ENCODE measurements at regions not wholly inside any gene's neighbourhood (a gene's known extent, or its start where the extent isn't known, plus 50 kb on each side); places are given as distances from the start of the nearest gene placed in this dataset.

- TF ChIP-seq REST (IDR thresholded peaks at IDR 0.05; ENCODE audit: insufficient replicate concordance, low read depth) (no peak), CTCF (IDR thresholded peaks at IDR 0.05; ENCODE audit: insufficient read depth, low read length) (no peak), SPI1 (IDR thresholded peaks at IDR 0.05; ENCODE audit: borderline replicate concordance, low read depth) (no peak), GABPA (IDR thresholded peaks at IDR 0.05; ENCODE audit: low read depth) (no peak), POLR2AphosphoS5 (IDR thresholded peaks at IDR 0.05; ENCODE audit: low read depth) (no peak)
- no peak overlapping the region for H3K4me3 ChIP-seq (replicated peaks; ENCODE audit: insufficient read depth, low read length)
- H3K27ac ChIP-seq (replicated peaks), result no peak overlapping the region
- H3K27me3 ChIP-seq (ENCODE audit: insufficient read depth, poor library complexity, severe bottlenecking), result no peaks in the 10 kb centered on the region
- DNase-seq (ENCODE audit: low read depth in 1 of 2, low spot score in 1 of 2), result no peak
Measured at GRCh38 chr22:22129387-22129786, 115.2 kb upstream of the VPREB1 start.

GRCh38 chr22:22128440-22128839, 116.1 kb upstream of the VPREB1 start:
- H3K4me3 ChIP-seq (replicated peaks; ENCODE audit: insufficient read depth, low read length), result no peak overlapping the region
- no peak overlapping the region for H3K27ac ChIP-seq (replicated peaks)
- H3K27me3 ChIP-seq (ENCODE audit: insufficient read depth, poor library complexity, severe bottlenecking), result no peaks in the 10 kb centered on the region
- no peak for DNase-seq (ENCODE audit: low read depth in 1 of 2, low spot score in 1 of 2)
- TF ChIP-seq GABPA (IDR thresholded peaks at IDR 0.05; ENCODE audit: low read depth), result no peak
- no peak for TF ChIP-seq POLR2AphosphoS5 (IDR thresholded peaks at IDR 0.05; ENCODE audit: low read depth)
- no peak for TF ChIP-seq CTCF (IDR thresholded peaks at IDR 0.05; ENCODE audit: insufficient read depth, low read length)
- TF ChIP-seq SPI1 (IDR thresholded peaks at IDR 0.05; ENCODE audit: borderline replicate concordance, low read depth), result no peak
- no peak for TF ChIP-seq REST (IDR thresholded peaks at IDR 0.05; ENCODE audit: insufficient replicate concordance, low read depth)

- DNase-seq (ENCODE audit: low read depth in 1 of 2, low spot score in 1 of 2), result no peak
- Histone ChIP-seq H3K27ac (replicated peaks) (no peak overlapping the region), H3K27me3 (ENCODE audit: insufficient read depth, poor library complexity, severe bottlenecking) (no peaks in the 10 kb centered on the region), H3K4me3 (replicated peaks; ENCODE audit: insufficient read depth, low read length) (no peak overlapping the region)
- TF ChIP-seq GABPA (IDR thresholded peaks at IDR 0.05; ENCODE audit: low read depth) (no peak), CTCF (IDR thresholded peaks at IDR 0.05; ENCODE audit: insufficient read depth, low read length) (no peak), SPI1 (IDR thresholded peaks at IDR 0.05; ENCODE audit: borderline replicate concordance, low read depth) (no peak), POLR2AphosphoS5 (IDR thresholded peaks at IDR 0.05; ENCODE audit: low read depth) (no peak), REST (IDR thresholded peaks at IDR 0.05; ENCODE audit: insufficient replicate concordance, low read depth) (no peak)
Measured at GRCh38 chr22:22127100-22127499, 117.5 kb upstream of the VPREB1 start.
